ENCODE measurements at regions not wholly inside any gene's neighbourhood (a gene's known extent, or its start where the extent isn't known, plus 50 kb on each side); places are given as distances from the start of the nearest gene placed in this dataset.

DNA sequence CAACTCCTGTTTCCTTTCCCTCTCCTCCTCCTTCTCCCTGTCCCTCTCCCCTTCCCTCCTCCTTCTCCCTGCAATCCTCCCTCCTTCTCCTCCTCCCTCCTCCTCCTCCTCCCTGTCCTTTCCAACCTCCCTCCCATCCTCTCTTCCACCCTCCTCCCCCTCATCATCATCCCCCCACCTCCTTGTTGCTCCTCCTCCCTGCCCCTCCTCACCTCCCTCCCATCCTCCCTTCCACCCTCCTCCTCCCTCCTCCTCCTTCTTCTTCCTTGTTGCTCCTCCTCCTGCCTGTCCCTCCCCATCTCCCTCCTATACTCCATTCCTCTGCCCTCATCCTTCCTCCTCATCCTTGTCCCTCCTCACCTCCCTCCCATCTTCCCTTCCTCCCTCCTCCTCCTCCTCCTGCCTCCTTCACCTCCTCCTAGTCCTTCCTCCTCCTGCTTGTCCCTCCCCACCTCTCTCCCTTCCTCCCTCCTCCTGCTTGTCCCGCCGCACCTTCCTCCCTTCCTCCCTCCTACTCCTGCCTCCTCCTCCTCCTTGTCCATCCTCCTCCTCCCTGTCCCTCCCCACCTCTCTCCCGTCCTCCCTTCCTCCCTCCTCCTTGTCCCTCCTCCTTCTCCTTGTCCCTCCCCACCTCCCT, 222.5 kb downstream of the IRF8 start:
- no peak for DNase-seq

DNA sequence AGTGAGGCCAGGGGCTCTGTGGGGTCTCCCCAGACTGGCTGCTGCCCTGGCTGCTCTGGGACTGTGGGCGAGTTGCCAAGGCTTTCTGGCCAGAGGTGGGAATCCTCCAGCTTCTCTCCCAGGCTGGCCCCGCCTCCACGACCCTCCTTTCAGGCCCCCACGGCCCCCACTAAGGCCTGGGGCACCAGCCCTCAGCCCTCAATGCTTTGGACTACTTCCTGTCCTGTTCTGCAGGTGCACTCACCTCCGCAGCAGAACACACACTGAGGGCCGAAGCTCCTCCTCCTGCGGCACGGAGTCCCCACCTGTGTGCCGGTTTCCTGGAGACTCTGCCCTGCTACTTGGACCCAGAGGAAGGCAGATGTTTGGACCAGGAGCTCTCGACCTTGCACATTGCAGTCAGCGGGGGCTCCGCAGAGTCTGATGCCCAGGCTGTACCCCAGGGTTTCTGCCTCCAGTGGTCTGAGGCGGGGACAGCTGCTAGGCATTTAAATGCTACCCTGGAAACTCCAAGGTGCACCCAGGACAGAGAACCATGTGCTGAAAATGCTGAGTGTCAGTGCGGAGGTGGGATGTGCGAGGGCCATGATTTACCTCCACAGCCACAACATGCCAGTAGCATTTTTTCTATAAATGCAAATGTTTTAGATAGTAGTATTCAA, 223.8 kb downstream of the IRF8 start:
- no peak for DNase-seq

DNA sequence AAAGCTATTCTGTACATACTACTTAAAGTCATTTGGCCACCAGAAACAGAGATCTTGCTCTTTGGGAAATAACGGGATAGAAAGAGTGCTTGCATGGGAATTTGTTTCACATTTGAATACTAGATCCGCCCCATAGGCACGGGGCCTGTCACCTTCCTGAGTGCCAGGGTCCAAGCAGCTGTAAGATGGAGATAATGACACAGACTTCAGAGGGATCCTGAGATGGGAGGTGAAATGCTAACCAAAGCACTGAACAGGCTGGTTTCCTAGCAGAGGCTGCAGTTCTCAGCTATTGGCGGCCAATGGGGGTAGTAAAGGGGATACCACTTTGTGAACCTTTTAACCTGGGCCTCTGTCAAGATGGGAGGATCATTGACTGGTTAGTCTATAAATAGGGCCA, 225.4 kb downstream of the IRF8 start:
- no peak for DNase-seq

DNA sequence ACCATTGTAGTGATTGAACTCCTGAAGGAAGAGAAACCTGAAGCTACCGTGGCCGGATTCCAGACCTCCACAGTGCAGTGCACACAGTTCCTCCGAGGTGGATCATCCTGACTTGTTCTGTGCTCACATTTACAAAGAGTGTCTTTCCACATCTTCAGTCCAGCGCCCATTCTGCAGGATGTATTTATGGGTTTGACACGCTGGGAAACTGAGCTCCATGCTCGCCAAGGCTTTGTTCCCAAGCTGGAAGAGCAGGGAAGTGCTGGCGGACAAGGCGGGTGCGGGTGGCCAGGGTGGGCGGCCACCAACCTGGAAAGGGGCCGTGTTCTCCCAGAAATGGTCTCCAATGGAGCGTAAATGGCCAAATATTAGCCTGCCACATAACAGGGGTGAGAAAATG, 227.9 kb downstream of the IRF8 start:
- DNase-seq = no peak

GRCh38 chr16:86127366-86127765, 228.4 kb downstream of the IRF8 start:
- no peak for DNase-seq

GRCh38 chr16:86128246-86128645, 229.3 kb downstream of the IRF8 start:
- no peak for DNase-seq

- no peak for DNase-seq
Measured at GRCh38 chr16:86129541-86129940, 230.6 kb downstream of the IRF8 start.

GRCh38 chr16:86133377-86133776, 234.4 kb downstream of the IRF8 start:
- DNase-seq = no peak

GRCh38 chr16:86133847-86134375, 234.9 kb downstream of the IRF8 start:
- no peak for DNase-seq

DNA sequence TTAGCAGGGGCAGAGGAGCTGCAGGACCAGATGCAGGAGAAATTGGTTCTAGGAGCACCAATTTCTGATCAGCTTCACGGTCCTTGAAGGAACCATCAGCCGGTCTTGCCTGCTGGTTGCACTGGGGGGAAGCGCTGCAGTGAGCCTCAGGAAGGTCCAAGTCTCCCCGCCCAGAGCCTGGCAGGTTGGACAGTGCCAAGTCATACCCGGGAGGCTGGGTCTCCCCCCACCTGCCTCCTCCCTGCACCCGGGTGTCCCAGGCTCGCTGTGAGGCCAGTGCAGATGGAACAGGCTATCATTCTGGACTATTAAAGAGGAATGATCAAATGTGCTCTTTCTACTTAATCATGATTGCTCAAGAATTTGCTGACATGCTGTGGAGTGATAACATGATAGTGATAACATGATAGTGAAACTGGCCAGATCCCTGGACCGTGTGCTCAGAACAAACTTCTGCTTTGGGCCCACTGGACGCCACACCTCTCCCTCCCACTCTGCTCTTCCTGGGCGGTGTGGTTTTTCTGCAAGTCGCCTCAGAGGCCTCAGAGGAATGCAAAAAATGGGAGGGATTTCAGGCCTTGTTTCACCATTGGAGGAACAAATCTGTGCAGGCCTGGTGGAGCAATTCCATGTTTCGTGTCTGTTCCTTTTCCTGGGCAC, 236.0 kb downstream of the IRF8 start:
- DNase-seq = no peak

DNA sequence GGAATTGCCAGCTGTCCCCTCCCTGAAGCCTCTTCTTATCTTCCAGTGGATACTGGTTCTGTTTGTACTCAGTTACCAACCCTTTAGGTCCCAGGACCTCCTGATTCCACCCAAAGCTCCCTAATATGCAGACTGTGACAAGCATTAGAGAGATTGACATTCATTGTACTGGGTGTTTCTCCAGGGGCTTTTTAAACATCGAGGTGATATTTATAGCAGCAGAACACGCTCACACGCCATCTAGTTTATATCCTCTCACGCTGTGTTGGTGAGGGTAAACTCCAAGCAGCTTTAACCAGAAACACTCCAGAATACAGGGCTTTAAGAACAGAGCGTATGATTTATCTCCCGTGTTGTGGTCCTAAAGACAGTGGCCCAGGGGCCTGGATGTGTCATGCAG, 238.4 kb downstream of the IRF8 start:
- DNase-seq = no peak

GRCh38 chr16:86138121-86139085, 239.4 kb downstream of the IRF8 start:
- DNase-seq = no peak

GRCh38 chr16:86142801-86143236, 243.9 kb downstream of the IRF8 start:
- DNase-seq = no peak

DNA sequence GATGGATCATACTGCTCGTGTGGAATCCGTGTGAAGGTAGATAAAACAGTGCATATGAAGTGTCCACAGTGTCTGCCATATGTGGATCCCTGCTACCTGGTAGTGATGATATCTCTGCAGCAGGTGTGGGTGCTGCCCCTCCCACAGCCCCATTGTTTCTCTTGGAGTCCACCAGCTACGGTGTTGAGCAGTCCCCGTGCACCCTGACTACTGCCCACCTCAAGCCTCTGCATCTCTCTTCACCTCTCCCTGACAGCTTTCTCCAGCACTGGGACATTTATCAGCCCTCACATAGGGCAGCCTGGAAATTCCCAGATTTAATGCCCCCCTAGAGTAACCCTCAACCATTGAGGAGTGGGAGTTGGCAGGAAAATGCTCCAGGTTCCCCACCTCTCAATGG, 244.7 kb downstream of the IRF8 start:
- DNase-seq = no peak

- no peak for DNase-seq
Measured at GRCh38 chr16:86145669-86146068, 246.7 kb downstream of the IRF8 start.

DNA sequence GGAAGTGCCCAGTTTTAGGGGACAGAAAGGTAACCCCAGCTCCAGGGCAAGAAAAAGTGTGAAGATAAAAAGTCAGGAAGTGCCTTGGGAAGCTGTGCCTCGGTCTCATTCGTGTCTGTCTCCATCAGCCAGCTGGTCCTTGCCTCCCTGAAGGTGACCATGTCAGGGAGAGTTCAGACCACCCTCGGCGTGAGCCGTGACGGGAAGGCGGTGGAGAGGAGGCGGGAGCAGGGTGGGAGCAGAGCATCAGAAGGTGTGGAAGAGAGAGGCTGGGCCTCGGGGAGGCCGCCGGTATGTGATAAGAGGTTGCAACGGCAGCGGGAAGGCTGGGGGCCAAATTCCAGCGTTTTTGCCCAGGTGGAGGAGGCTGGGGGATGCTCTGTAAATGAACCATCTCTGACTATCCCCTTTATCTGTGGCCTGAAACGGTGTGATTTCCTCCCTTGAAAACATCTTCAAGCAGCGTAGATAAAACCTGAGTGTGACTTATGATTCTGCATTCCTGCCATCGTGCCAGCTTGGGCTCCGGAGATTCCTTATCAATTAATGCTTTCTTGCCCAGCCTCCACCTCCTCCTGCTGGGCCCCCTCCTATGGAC, 251.8 kb downstream of the IRF8 start:
- no peak for DNase-seq

DNA sequence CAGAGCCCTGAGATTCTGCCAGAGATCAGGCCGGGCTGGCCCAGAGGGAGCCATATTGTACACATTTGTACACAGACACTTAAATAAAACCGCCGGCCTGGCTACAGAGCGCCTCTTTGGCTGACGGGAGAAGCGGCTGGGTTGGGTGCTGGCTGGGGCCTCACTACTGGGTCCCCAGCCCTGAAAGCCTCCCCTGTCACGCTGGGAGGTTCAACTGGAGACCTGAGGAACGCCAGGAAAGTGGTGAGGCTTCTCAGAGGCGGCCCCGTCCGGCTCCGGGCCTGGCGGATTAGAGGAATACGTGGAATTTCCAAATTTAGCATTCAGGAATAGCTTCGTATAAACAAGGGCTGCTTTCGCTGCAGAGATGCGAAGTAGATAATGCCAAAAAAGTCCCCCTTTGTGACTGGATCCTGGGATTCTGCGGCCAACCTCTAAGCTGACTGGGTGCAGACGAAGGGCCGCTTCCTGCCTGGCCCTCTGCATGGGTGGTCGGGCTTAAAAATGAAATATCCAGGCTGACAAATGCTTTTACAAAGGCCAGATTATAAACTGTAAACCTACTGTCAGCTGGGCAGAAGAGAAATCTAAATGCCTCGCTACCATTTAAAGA, 252.4 kb downstream of the IRF8 start:
- no peak for DNase-seq

- no peak for DNase-seq
Measured at GRCh38 chr16:86156155-86156554, 257.2 kb downstream of the IRF8 start.

GRCh38 chr16:86157616-86158247, 258.8 kb downstream of the IRF8 start:
- no peak for DNase-seq

DNA sequence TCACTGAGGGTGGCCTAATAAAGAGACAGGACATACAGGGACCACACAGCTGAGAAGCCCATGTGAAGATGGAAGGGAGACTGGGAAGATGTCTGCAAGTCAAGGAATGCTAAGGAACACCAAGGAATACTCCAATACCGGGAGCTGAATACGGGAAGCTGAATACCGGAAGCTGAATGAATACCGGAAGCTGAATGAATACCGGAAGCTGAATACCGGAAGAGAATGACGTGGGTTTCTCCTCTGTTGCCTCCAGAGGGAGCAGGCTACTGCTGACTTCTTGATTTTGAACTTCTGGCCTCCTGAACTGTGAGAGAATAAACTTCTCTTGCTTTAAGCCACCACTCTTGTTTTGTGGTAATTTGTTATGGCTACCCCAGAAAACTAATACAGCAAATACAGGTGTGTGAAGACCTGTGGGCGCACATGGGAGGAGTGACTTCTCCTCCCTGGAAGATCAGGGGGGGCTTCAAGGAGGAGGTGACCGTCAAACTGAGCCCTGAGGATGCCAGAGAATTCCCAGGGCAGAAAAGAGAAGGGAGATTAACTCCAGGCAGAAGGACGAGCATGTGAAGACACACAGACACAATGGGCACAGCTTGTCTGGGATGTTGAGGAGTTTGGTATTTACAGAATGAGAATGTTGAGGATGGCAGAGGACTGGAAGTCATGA, 259.9 kb downstream of the IRF8 start:
- DNase-seq = no peak

GRCh38 chr16:86165479-86165878, 266.5 kb downstream of the IRF8 start:
- DNase-seq = no peak

Data from 8988T (cell line).